Keratinocyte (primary cell): ENCODE measurements at regions not wholly inside any gene's neighbourhood (a gene's known extent, or its start where the extent isn't known, plus 50 kb on each side); places are given as distances from the start of the nearest gene placed in this dataset.

Experiments used
- DNase-seq: peaks from one replicate; pipeline ENCODE4 v3.0.0-alpha.2; 2011; ENCODE audit warnings: low read depth, missing footprints, low spot score
- FAIRE-seq: peaks from 2 replicates; lab custom pipeline; 2011; peaks lifted over from hg19 to GRCh38; lab: Jason Lieb, UNC
- H2AFZ ChIP-seq: 2 replicates; pipeline ENCODE4 v1.6.0; 2012; ENCODE audit warnings: low read length, control low read depth, inconsistent platforms; ENCODE audit not compliant: control insufficient read depth
- H3K27ac ChIP-seq: 2 replicates; pipeline ENCODE4 v1.5.1; 2011; ENCODE audit warnings: low read length; ENCODE audit not compliant: control insufficient read depth, insufficient read depth
- H3K27me3 ChIP-seq: 3 replicates; pipeline ENCODE4 v1.6.0; 2011; ENCODE audit warnings: low read length; ENCODE audit not compliant: control insufficient read depth, insufficient read depth; ENCODE audit errors: extremely low read depth
- H3K36me3 ChIP-seq, 2 experiments: 2 replicates in 1 of 2; 3 replicates in 1 of 2; pipeline ENCODE4 v1.5.1; 2011; ENCODE audit warnings: low read length in 2 of 2, mild to moderate bottlenecking in 1 of 2; ENCODE audit not compliant: control insufficient read depth in 2 of 2, insufficient read depth in 2 of 2; ENCODE audit errors: extremely low read depth in 1 of 2
- H3K4me1 ChIP-seq: 3 replicates; pipeline ENCODE4 v1.5.1; 2011; ENCODE audit warnings: low read length; ENCODE audit not compliant: control insufficient read depth, insufficient read depth; ENCODE audit errors: extremely low read depth
- H3K4me2 ChIP-seq: 3 replicates; pipeline ENCODE4 v1.6.0; 2011; ENCODE audit warnings: low read depth, low read length; ENCODE audit not compliant: control insufficient read depth, insufficient read depth; ENCODE audit errors: extremely low read depth
- H3K4me3 ChIP-seq, 3 experiments: fragments of 200-600 bp in 1 of 3; sonication (generic) in 1 of 3; 2 replicates in 2 of 3; 3 replicates in 1 of 3; pipeline ENCODE4 v1.5.1; 2011 to 2016; ENCODE audit warnings: low read length in 3 of 3, mild to moderate bottlenecking in 3 of 3, control low read depth in 2 of 3, inconsistent platforms in 1 of 3, low read depth in 1 of 3, mixed read lengths in 1 of 3, mixed run types in 1 of 3, moderate library complexity in 1 of 3; ENCODE audit not compliant: control insufficient read depth in 2 of 3, insufficient read depth in 2 of 3; ENCODE audit errors: extremely low read depth in 1 of 3
- H3K79me2 ChIP-seq: 2 replicates; pipeline ENCODE4 v1.6.0; 2012; ENCODE audit warnings: low read length; ENCODE audit not compliant: control insufficient read depth, insufficient read depth
- H3K9ac ChIP-seq: 3 replicates; pipeline ENCODE4 v1.6.0; 2011; ENCODE audit warnings: low read length; ENCODE audit not compliant: control insufficient read depth, insufficient read depth; ENCODE audit errors: extremely low read depth
- H3K9me1 ChIP-seq: 3 replicates; pipeline ENCODE4 v1.6.0; 2011; ENCODE audit warnings: low read length; ENCODE audit not compliant: control insufficient read depth, insufficient read depth; ENCODE audit errors: extremely low read depth
- H3K9me3 ChIP-seq: 2 replicates; pipeline ENCODE4 v1.5.1; 2012; ENCODE audit warnings: low read depth, low read length; ENCODE audit not compliant: control insufficient read depth
- H4K20me1 ChIP-seq: 3 replicates; pipeline ENCODE4 v1.6.0; 2011; ENCODE audit warnings: low read length; ENCODE audit not compliant: control insufficient read depth, insufficient read depth; ENCODE audit errors: extremely low read depth
- EZH2 ChIP-seq: IDR thresholded peaks from one replicate; pipeline ENCODE4 v1.6.1; 2012; ENCODE audit warnings: inconsistent platforms, mild to moderate bottlenecking, low read length, moderate library complexity
- dilution Hi-C: fragments of 300-500 bp; cut with MboI; formaldehyde crosslinking; loops from one replicate; pipeline ENCODE4 v1.7.0; 2020; ENCODE audit warnings: low sequenced_read_pairs; ENCODE audit not compliant: extremely low pct_ligation_motif_present
- TF ChIP-seq, protein P1 (sequence below), 3 experiments: IDR thresholded peaks in 1 of 3; conservative IDR thresholded peaks in 1 of 3; optimal IDR thresholded peaks in 1 of 3; 2 replicates in 2 of 3; 3 replicates in 1 of 3; pipeline versions ENCODE3 to v1.5.1; 2011; ENCODE audit warnings: low read length in 3 of 3, mild to moderate bottlenecking in 3 of 3, moderate library complexity in 2 of 3, control low read depth in 1 of 3, inconsistent platforms in 1 of 3; ENCODE audit not compliant: insufficient read depth in 2 of 3; ENCODE audit errors: extremely low read depth in 1 of 3

DNA sequence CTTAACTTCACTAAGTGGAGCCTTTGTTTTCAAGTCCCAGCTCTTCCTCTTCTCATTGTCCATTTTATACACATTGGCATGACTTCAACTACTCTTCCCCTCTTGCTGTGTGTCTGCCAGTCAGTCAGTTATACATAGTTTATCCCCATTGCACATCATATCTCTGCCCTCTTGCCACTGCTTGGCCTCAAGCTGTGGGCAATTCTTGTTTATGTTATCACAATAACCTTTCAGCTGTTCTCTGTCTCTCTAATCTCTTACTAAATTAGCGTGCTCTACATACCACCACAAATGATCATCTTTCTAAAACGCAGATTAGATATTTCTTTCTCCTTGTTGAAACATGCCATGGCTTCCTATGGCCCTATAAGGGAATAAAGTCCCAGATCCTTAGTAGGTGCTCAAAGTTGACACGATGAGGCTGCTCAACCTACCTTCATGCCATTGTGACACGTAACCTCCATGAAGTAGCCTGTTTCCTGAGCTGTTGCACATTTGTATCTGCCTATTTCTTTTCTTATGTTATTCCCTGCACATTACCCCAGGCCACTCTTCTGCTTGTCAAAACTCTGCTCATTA is 239.3 kb downstream of the GAS1 start:
- Histone ChIP-seq H3K27ac (no peak overlapping the region), H3K9me3 (no peaks in the 10 kb centered on the region), H3K36me3 (no peaks in the 10 kb centered on the region), H3K4me3 (no peak overlapping the region), H3K27me3 (no peaks in the 10 kb centered on the region), H3K4me2 (no peak overlapping the region), H3K9ac (no peak overlapping the region), H2AFZ (peak overlapping the region; percentile 9), H4K20me1 (no peaks in the 10 kb centered on the region), H3K4me1 (peaks cover 10% of the 10 kb centered on the region), H3K79me2 (no peaks in the 10 kb centered on the region), H3K9me1 (no peaks in the 10 kb centered on the region)
- DNase-seq (no peak), FAIRE-seq (no peak)
- dilution Hi-C loops = no loop called here
- TF ChIP-seq, protein P1, sequence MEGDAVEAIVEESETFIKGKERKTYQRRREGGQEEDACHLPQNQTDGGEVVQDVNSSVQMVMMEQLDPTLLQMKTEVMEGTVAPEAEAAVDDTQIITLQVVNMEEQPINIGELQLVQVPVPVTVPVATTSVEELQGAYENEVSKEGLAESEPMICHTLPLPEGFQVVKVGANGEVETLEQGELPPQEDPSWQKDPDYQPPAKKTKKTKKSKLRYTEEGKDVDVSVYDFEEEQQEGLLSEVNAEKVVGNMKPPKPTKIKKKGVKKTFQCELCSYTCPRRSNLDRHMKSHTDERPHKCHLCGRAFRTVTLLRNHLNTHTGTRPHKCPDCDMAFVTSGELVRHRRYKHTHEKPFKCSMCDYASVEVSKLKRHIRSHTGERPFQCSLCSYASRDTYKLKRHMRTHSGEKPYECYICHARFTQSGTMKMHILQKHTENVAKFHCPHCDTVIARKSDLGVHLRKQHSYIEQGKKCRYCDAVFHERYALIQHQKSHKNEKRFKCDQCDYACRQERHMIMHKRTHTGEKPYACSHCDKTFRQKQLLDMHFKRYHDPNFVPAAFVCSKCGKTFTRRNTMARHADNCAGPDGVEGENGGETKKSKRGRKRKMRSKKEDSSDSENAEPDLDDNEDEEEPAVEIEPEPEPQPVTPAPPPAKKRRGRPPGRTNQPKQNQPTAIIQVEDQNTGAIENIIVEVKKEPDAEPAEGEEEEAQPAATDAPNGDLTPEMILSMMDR (optimal IDR thresholded peaks at IDR 0.05 in 1 of 3, IDR thresholded peaks at IDR 0.05 in 1 of 3, conservative IDR thresholded peaks at IDR 0.05 in 1 of 3; ENCODE audit: extremely low read depth in 1 of 3, insufficient read depth in 2 of 3, low read length in 3 of 3) = no peak
- TF ChIP-seq EZH2 = no peak

DNA sequence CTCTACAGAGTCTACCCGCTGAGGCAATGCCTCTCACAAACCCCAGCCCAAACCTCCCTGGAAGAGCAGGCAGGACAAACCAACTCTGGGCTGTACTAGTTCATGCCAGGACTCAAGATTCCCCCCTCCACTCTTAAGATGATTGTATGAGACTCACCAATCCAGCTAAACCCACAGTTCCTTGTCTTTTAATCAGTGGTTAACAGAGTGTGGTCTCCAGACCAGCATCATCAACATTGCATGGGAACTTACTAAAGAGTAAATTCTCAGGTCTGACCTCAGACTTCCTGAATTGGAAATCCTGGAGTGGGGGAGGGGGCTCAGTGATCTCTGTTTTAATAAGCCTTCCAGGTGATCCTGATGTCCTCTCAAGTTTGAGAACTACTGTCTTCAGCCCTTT is 240.9 kb downstream of the GAS1 start:
- dilution Hi-C loops = no loop called here
- H3K27ac ChIP-seq = no peak overlapping the region

More for the DNA sequence above, 240.9 kb downstream of the GAS1 start:
- DNase-seq (no peak), FAIRE-seq (peak; percentile 61)
- Histone ChIP-seq H3K27me3 (no peaks in the 10 kb centered on the region), H3K36me3 (no peaks in the 10 kb centered on the region), H3K9me3 (no peaks in the 10 kb centered on the region), H3K4me3 (no peak overlapping the region), H3K9ac (no peak overlapping the region), H3K4me2 (no peak overlapping the region), H4K20me1 (no peaks in the 10 kb centered on the region), H3K79me2 (no peaks in the 10 kb centered on the region), H2AFZ (no peak overlapping the region), H3K9me1 (no peaks in the 10 kb centered on the region), H3K4me1 (peaks cover 10% of the 10 kb centered on the region)
- TF ChIP-seq EZH2 = no peak
- TF ChIP-seq, protein P1 (optimal IDR thresholded peaks at IDR 0.05 in 1 of 3, IDR thresholded peaks at IDR 0.05 in 1 of 3, conservative IDR thresholded peaks at IDR 0.05 in 1 of 3; ENCODE audit: extremely low read depth in 1 of 3, insufficient read depth in 2 of 3, low read length in 3 of 3) = no peak
